SK-N-SH treated with all-trans-retinoic acid at 6 μM for 48 hours (cell line): ENCODE measurements at regions not wholly inside any gene's neighbourhood (a gene's known extent, or its start where the extent isn't known, plus 50 kb on each side); places are given as distances from the start of the nearest gene placed in this dataset.

Source experiments
- ARNTL ChIP-seq: fragments of 450-650 bp; formaldehyde crosslinking; IDR thresholded peaks from 2 replicates; pipeline ENCODE4 v1.5.0; 2020; ENCODE audit warnings: low read depth, mild to moderate bottlenecking, moderate library complexity, borderline replicate concordance
- BACH2 ChIP-seq: fragments of 250-450 bp; sonication (Bioruptor Pico); IDR thresholded peaks from 2 replicates; pipeline ENCODE4 v1.9.0; 2021; ENCODE audit warnings: mild to moderate bottlenecking, borderline replicate concordance
- CSDC2 ChIP-seq: fragments of 250-450 bp; sonication (Bioruptor Pico); IDR thresholded peaks from 2 replicates; pipeline ENCODE4 v1.5.0; 2020; ENCODE audit warnings: mild to moderate bottlenecking, moderate library complexity
- CSRNP3 ChIP-seq: fragments of 250-450 bp; sonication (Bioruptor Pico); IDR thresholded peaks from 2 replicates; pipeline ENCODE4 v1.5.1; 2021; ENCODE audit warnings: mild to moderate bottlenecking, moderate library complexity
- GLIS3 ChIP-seq: fragments of 250-450 bp; sonication (Bioruptor Pico); IDR thresholded peaks from 2 replicates; pipeline ENCODE4 v1.5.0; 2020; ENCODE audit warnings: mild to moderate bottlenecking, moderate library complexity
- ISL1 ChIP-seq: fragments of 250-450 bp; sonication (Bioruptor Pico); IDR thresholded peaks from 2 replicates; pipeline ENCODE4 v2.1.2; 2022; ENCODE audit warnings: mild to moderate bottlenecking, moderate library complexity
- RARB ChIP-seq: fragments of 250-450 bp; sonication (Bioruptor Pico); IDR thresholded peaks from 2 replicates; pipeline ENCODE4 v1.8.0; 2021; ENCODE audit warnings: mild to moderate bottlenecking, moderate library complexity
- SNAI2 ChIP-seq: fragments of 250-450 bp; sonication (Bioruptor Pico); IDR thresholded peaks from 2 replicates; pipeline ENCODE4 v1.5.0; 2020; ENCODE audit warnings: mild to moderate bottlenecking, moderate library complexity
- TCF4 ChIP-seq: fragments of 250-450 bp; sonication (Bioruptor Pico); IDR thresholded peaks from 2 replicates; pipeline ENCODE4 v1.8.0; 2021; ENCODE audit warnings: mild to moderate bottlenecking, moderate library complexity, borderline replicate concordance
- TOX ChIP-seq: fragments of 250-450 bp; sonication (Bioruptor Pico); IDR thresholded peaks from 2 replicates; pipeline ENCODE4 v1.8.0; 2021; ENCODE audit warnings: mild to moderate bottlenecking, moderate library complexity, borderline replicate concordance
- ZFP3 ChIP-seq: fragments of 250-450 bp; sonication (Bioruptor Pico); IDR thresholded peaks from 2 replicates; pipeline ENCODE4 v1.5.0; 2020; ENCODE audit warnings: mild to moderate bottlenecking, moderate library complexity
- ZFP30 ChIP-seq: fragments of 450-650 bp; formaldehyde crosslinking; IDR thresholded peaks from 2 replicates; pipeline ENCODE4 v1.5.0; 2022; ENCODE audit warnings: mild to moderate bottlenecking, moderate library complexity
- TF ChIP-seq, protein P1 (sequence below): fragments of 250-450 bp; sonication (Bioruptor Pico); IDR thresholded peaks from 2 replicates; pipeline ENCODE4 v1.8.0; 2020; ENCODE audit warnings: mild to moderate bottlenecking, moderate library complexity, borderline replicate concordance

DNA sequence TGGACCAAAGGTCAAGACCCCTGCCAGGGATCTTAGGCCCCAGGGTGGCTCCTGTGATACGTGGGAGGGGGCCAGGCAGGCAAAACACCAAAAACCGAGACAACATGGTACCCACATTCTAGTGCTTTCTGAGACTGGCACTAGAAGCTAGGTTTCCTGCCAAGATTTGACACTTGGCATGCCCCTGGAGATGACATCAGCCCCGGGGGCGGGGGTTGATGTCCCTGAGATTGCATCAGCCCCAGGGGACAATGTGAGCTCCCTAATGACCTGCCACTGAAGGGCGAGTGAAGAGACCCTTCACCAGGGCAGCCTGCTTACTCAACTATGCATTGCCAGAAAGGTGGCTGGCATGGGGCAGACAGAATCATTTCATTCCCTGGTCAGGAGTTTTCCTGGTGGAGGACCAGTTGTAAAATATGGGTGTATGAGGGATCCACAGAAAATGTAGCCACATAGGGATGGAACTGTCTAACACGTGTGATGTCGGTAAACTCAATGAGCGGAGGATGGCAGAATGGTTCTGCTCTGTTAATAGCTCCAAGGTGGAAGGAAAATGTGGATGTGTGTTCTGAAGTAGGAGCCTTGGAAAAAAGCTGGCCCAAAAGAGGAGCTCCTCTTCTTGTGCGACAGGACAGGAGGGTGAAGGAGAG lies 219.7 kb downstream of the UNC5CL start:
- TF ChIP-seq ZFP3: no peak
- TF ChIP-seq, protein P1, sequence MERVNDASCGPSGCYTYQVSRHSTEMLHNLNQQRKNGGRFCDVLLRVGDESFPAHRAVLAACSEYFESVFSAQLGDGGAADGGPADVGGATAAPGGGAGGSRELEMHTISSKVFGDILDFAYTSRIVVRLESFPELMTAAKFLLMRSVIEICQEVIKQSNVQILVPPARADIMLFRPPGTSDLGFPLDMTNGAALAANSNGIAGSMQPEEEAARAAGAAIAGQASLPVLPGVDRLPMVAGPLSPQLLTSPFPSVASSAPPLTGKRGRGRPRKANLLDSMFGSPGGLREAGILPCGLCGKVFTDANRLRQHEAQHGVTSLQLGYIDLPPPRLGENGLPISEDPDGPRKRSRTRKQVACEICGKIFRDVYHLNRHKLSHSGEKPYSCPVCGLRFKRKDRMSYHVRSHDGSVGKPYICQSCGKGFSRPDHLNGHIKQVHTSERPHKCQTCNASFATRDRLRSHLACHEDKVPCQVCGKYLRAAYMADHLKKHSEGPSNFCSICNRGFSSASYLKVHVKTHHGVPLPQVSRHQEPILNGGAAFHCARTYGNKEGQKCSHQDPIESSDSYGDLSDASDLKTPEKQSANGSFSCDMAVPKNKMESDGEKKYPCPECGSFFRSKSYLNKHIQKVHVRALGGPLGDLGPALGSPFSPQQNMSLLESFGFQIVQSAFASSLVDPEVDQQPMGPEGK: no peak
- TF ChIP-seq BACH2 (CRISPR knock-in tag): no peak
- no peak for TF ChIP-seq CSDC2 (CRISPR knock-in tag)
- no peak for TF ChIP-seq ZFP30 (CRISPR knock-in tag)
- no peak for TF ChIP-seq TOX (CRISPR knock-in tag)
- no peak for TF ChIP-seq RARB (CRISPR knock-in tag)
- TF ChIP-seq ISL1: no peak
- TF ChIP-seq TCF4 (CRISPR knock-in tag): no peak
- TF ChIP-seq ARNTL (CRISPR knock-in tag): no peak
- no peak for TF ChIP-seq CSRNP3 (CRISPR knock-in tag)
- TF ChIP-seq SNAI2 (CRISPR knock-in tag): no peak
- TF ChIP-seq GLIS3 (CRISPR knock-in tag): no peak
